WTC11 (cell line): ENCODE measurements at regions not wholly inside any gene's neighbourhood (a gene's known extent, or its start where the extent isn't known, plus 50 kb on each side); places are given as distances from the start of the nearest gene placed in this dataset.

Experiments
- ATF1 ChIP-seq: sonication (generic); formaldehyde crosslinking; IDR thresholded peaks from 2 replicates; pipeline ENCODE4 v1.8.1; 2023; ENCODE audit warnings: mild to moderate bottlenecking, moderate library complexity, missing genetic modification reagents
- FOXJ3 ChIP-seq: sonication (generic); formaldehyde crosslinking; IDR thresholded peaks from 2 replicates; pipeline ENCODE4 v1.9.0; 2021; ENCODE audit warnings: missing genetic modification reagents, mild to moderate bottlenecking, borderline replicate concordance
- KAT7 ChIP-seq: sonication (generic); formaldehyde crosslinking; IDR thresholded peaks from 2 replicates; pipeline ENCODE4 v1.8.1; 2023; ENCODE audit warnings: missing genetic modification reagents, mild to moderate bottlenecking, borderline replicate concordance
- TF ChIP-seq, protein P1 (sequence below): sonication (generic); formaldehyde crosslinking; IDR thresholded peaks from 2 replicates; pipeline ENCODE4 v1.8.1; 2023; ENCODE audit warnings: mild to moderate bottlenecking, missing genetic modification reagents
- TF ChIP-seq, protein P2 (sequence below): fragments of 200-600 bp; IDR thresholded peaks from 2 replicates; pipeline ENCODE4 v1.8.0; 2022; ENCODE audit warnings: antibody characterized with exemption
- TF ChIP-seq, protein P3 (sequence below): sonication (generic); formaldehyde crosslinking; IDR thresholded peaks from 2 replicates; pipeline ENCODE4 v1.8.0; 2022; ENCODE audit warnings: mild to moderate bottlenecking, missing genetic modification reagents

DNA sequence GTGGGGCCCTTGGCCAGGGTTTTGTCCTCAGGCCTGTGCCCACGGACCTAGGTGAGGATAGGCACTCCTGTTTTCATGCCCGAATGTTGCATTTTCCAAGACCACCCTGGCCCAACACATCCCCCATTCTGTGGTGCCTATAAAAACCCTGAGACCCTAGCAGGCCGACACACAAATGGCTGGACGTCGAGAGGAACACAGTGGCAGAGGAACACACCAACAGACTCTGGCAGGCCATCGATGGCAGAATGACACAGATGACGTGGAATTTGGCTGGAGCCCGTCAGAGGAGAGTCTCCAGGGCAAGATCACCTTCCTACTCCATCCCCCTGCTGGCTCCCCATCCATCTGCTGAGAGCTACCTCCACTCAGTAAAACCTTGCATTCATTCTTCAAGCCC is 898.8 kb downstream of the ANKRD7 start:
- TF ChIP-seq, protein P1, sequence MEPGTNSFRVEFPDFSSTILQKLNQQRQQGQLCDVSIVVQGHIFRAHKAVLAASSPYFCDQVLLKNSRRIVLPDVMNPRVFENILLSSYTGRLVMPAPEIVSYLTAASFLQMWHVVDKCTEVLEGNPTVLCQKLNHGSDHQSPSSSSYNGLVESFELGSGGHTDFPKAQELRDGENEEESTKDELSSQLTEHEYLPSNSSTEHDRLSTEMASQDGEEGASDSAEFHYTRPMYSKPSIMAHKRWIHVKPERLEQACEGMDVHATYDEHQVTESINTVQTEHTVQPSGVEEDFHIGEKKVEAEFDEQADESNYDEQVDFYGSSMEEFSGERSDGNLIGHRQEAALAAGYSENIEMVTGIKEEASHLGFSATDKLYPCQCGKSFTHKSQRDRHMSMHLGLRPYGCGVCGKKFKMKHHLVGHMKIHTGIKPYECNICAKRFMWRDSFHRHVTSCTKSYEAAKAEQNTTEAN (CRISPR knock-in tag): no peak
- TF ChIP-seq FOXJ3 (no peak), ATF1 (CRISPR knock-in tag) (no peak), KAT7 (no peak)
- TF ChIP-seq, protein P2, sequence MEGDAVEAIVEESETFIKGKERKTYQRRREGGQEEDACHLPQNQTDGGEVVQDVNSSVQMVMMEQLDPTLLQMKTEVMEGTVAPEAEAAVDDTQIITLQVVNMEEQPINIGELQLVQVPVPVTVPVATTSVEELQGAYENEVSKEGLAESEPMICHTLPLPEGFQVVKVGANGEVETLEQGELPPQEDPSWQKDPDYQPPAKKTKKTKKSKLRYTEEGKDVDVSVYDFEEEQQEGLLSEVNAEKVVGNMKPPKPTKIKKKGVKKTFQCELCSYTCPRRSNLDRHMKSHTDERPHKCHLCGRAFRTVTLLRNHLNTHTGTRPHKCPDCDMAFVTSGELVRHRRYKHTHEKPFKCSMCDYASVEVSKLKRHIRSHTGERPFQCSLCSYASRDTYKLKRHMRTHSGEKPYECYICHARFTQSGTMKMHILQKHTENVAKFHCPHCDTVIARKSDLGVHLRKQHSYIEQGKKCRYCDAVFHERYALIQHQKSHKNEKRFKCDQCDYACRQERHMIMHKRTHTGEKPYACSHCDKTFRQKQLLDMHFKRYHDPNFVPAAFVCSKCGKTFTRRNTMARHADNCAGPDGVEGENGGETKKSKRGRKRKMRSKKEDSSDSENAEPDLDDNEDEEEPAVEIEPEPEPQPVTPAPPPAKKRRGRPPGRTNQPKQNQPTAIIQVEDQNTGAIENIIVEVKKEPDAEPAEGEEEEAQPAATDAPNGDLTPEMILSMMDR: no peak
- TF ChIP-seq, protein P3, sequence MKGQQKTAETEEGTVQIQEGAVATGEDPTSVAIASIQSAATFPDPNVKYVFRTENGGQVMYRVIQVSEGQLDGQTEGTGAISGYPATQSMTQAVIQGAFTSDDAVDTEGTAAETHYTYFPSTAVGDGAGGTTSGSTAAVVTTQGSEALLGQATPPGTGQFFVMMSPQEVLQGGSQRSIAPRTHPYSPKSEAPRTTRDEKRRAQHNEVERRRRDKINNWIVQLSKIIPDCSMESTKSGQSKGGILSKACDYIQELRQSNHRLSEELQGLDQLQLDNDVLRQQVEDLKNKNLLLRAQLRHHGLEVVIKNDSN (CRISPR knock-in tag): no peak
